WTC11 (cell line): ENCODE measurements at regions not wholly inside any gene's neighbourhood (a gene's known extent, or its start where the extent isn't known, plus 50 kb on each side); places are given as distances from the start of the nearest gene placed in this dataset.

Source experiments
- ATAC-seq: fragments of 200-7000 bp; cut with Tn5 transposase; 2 replicates; pipeline ENCODE4 v1.10.0; 2021; ENCODE audit warnings: mild to moderate bottlenecking, moderate library complexity
- CTCF ChIA-PET: fragments of 300-600 bp; sonication (Branson Sonifier 250); formaldehyde crosslinking; loops from one replicate; lab custom pipeline; 2021; ENCODE audit warnings: antibody characterized with exemption; lab: Charles Lee
- POLR2A ChIA-PET: fragments of 350-600 bp; sonication (Branson Sonifier 250); formaldehyde crosslinking; loops from one replicate; lab custom pipeline; 2021; ENCODE audit warnings: antibody characterized with exemption; lab: Charles Lee
- DNase-seq: peaks from one replicate; pipeline ENCODE4 v3.0.0; 2021; ENCODE audit warnings: low spot score
- H3K27ac Mint-ChIP-seq: 2 replicates; pipeline ENCODE4 v1.8.0; 2021; ENCODE audit warnings: mixed read lengths
- H3K27me3 Mint-ChIP-seq: 2 replicates; pipeline ENCODE4 v1.8.0; 2021; ENCODE audit warnings: low read depth, mild to moderate bottlenecking, moderate library complexity, mixed read lengths
- H3K36me3 Mint-ChIP-seq: 2 replicates; pipeline ENCODE4 v1.8.0; 2021; ENCODE audit warnings: mixed read lengths
- H3K4me1 Mint-ChIP-seq: 2 replicates; pipeline ENCODE4 v1.8.0; 2022; ENCODE audit warnings: mixed read lengths
- H3K4me3 Mint-ChIP-seq: 2 replicates; pipeline ENCODE4 v1.8.0; 2021; ENCODE audit warnings: mild to moderate bottlenecking, moderate library complexity, mixed read lengths
- H3K9me3 Mint-ChIP-seq: 2 replicates; pipeline ENCODE4 v1.8.0; 2021; ENCODE audit warnings: mixed read lengths
- ETV6 ChIP-seq: sonication (generic); formaldehyde crosslinking; IDR thresholded peaks from 2 replicates; pipeline ENCODE4 v1.8.1; 2022; ENCODE audit warnings: mild to moderate bottlenecking, missing genetic modification reagents
- MXD4 ChIP-seq: fragments of 250-450 bp; sonication (Bioruptor Pico); IDR thresholded peaks from 2 replicates; pipeline ENCODE4 v1.8.0; 2021; ENCODE audit warnings: mild to moderate bottlenecking, moderate library complexity, borderline replicate concordance
- NFATC4 ChIP-seq: fragments of 250-450 bp; sonication (Bioruptor Pico); IDR thresholded peaks from 2 replicates; pipeline ENCODE4 v1.9.0; 2021; ENCODE audit warnings: mild to moderate bottlenecking
- NR3C1 ChIP-seq: sonication (generic); formaldehyde crosslinking; conservative IDR thresholded peaks from 2 replicates; pipeline ENCODE4 v1.8.1; 2023; ENCODE audit warnings: low read depth, mild to moderate bottlenecking, missing genetic modification reagents
- PRRX2 ChIP-seq: fragments of 250-450 bp; sonication (Bioruptor Pico); IDR thresholded peaks from 2 replicates; pipeline ENCODE4 v1.8.0; 2021; ENCODE audit warnings: mild to moderate bottlenecking
- RELA ChIP-seq: sonication (generic); formaldehyde crosslinking; IDR thresholded peaks from 2 replicates; pipeline ENCODE4 v1.8.1; 2022; ENCODE audit warnings: missing genetic modification reagents, mild to moderate bottlenecking, borderline replicate concordance
- SMAD4 ChIP-seq: sonication (generic); formaldehyde crosslinking; IDR thresholded peaks from 2 replicates; pipeline ENCODE4 v1.8.0; 2022; ENCODE audit warnings: mild to moderate bottlenecking, missing genetic modification reagents
- SP1 ChIP-seq: sonication (generic); formaldehyde crosslinking; conservative IDR thresholded peaks from 2 replicates; pipeline ENCODE4 v1.8.1; 2022; ENCODE audit warnings: missing genetic modification reagents
- ZBTB21 ChIP-seq: sonication (generic); formaldehyde crosslinking; IDR thresholded peaks from 2 replicates; pipeline ENCODE4 v1.8.1; 2023; ENCODE audit warnings: mild to moderate bottlenecking, missing genetic modification reagents, borderline replicate concordance
- ZNF396 ChIP-seq: fragments of 250-450 bp; sonication (Bioruptor Pico); IDR thresholded peaks from 2 replicates; pipeline ENCODE4 v1.8.0; 2021; ENCODE audit warnings: mild to moderate bottlenecking, moderate library complexity, borderline replicate concordance
- TF ChIP-seq, protein P1 (sequence below): sonication (generic); formaldehyde crosslinking; IDR thresholded peaks from 2 replicates; pipeline ENCODE4 v1.8.0; 2022; ENCODE audit warnings: mild to moderate bottlenecking, missing genetic modification reagents
- TF ChIP-seq, protein P2 (sequence below): sonication (generic); formaldehyde crosslinking; IDR thresholded peaks from 2 replicates; pipeline ENCODE4 v1.8.1; 2023; ENCODE audit warnings: mild to moderate bottlenecking, missing genetic modification reagents
- TF ChIP-seq, protein P3 (sequence below): sonication (generic); formaldehyde crosslinking; IDR thresholded peaks from 2 replicates; pipeline ENCODE4 v1.8.0; 2022; ENCODE audit warnings: mild to moderate bottlenecking, missing genetic modification reagents
- TF ChIP-seq, protein P4 (sequence below): fragments of 250-450 bp; sonication (Bioruptor Pico); IDR thresholded peaks from 2 replicates; pipeline ENCODE4 v1.9.0; 2021; ENCODE audit warnings: mild to moderate bottlenecking
- TF ChIP-seq, protein P5 (sequence below): sonication (generic); formaldehyde crosslinking; IDR thresholded peaks from 2 replicates; pipeline ENCODE4 v1.8.0; 2023; ENCODE audit warnings: missing genetic modification reagents, mild to moderate bottlenecking, borderline replicate concordance
- TF ChIP-seq, protein P6 (sequence below): sonication (generic); formaldehyde crosslinking; conservative IDR thresholded peaks from 2 replicates; pipeline ENCODE4 v1.8.1; 2023; ENCODE audit warnings: mild to moderate bottlenecking, low read depth, missing genetic modification reagents, moderate library complexity
- TF ChIP-seq, protein P7 (sequence below): sonication (generic); formaldehyde crosslinking; IDR thresholded peaks from 2 replicates; pipeline ENCODE4 v1.8.0; 2022; ENCODE audit warnings: mild to moderate bottlenecking, missing genetic modification reagents
- TF ChIP-seq, protein P8 (sequence below): sonication (generic); formaldehyde crosslinking; IDR thresholded peaks from 2 replicates; pipeline ENCODE4 v1.8.1; 2023; ENCODE audit warnings: mild to moderate bottlenecking, missing genetic modification reagents, moderate library complexity

DNA sequence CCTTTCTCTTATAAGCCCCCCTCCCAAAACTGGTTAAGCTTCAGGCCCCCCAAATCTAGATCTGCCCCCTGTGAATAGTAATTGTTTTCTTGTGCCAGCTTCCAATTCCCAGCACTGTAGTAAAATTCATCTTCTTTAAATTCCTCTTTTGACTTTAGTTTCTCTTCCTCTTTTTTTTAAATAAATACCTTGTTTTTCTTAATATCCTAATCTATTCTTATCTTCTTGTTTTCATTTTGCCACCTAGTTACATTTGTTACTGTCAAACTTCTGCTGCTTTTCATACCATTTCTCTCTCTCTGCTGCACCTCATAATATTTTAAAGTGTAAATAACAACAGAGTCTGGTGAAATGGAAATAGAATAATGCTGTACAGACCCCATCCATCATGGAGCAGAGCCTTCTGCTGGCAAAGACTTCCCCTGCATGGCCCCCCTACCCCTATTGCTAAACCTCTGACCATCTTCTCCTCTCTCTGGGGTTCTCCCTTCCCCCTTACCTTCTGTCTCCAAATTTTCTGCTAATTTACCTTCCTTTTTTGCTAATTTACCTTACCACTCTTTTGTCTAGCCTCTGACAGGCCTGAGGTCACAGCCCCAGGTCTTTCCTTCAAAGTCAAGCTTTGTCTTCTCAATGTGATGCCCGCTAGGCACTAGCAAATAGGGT lies 94.9 kb upstream of the PAPOLG start:
- POLR2A ChIA-PET = no interaction called here
- Mint-ChIP-seq H3K36me3 (peaks cover 3% of the 10 kb centered on the region; the same call in 1 of the 2 replicates), H3K9me3 (peaks cover 38% of the 10 kb centered on the region), H3K27me3 (no peaks in the 10 kb centered on the region), H3K27ac (no peak overlapping the region), H3K4me1 (no peaks in the 10 kb centered on the region), H3K4me3 (no peak overlapping the region)
- CTCF ChIA-PET = no interaction called here
- ATAC-seq (no peak), DNase-seq (no peak)
- TF ChIP-seq, protein P1, sequence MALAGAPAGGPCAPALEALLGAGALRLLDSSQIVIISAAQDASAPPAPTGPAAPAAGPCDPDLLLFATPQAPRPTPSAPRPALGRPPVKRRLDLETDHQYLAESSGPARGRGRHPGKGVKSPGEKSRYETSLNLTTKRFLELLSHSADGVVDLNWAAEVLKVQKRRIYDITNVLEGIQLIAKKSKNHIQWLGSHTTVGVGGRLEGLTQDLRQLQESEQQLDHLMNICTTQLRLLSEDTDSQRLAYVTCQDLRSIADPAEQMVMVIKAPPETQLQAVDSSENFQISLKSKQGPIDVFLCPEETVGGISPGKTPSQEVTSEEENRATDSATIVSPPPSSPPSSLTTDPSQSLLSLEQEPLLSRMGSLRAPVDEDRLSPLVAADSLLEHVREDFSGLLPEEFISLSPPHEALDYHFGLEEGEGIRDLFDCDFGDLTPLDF = no peak
- no peak for TF ChIP-seq PRRX2

DNA sequence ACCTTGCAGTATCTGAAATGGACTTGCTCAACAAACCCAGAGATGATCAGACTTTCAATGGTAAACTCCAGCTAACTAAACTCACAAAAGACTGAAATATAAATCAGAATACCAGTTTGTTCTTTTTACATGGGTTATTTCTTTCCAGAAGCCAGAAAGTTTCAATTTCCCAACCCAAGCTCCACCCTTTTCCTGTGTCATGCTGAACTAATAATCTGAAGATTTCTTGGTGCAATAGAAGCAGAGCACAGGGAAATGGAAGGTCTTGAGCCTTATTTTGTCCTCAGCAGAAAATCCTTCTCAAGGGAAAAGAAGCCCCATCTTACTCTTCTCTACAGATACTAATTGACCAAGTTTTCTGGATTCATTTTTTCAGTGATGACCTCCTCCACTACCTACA lies 93.3 kb upstream of the PAPOLG start:
- no peaks in the 10 kb centered on the region for H3K4me1 Mint-ChIP-seq
- H3K4me3 Mint-ChIP-seq = no peak overlapping the region
- no peaks in the 10 kb centered on the region for H3K27me3 Mint-ChIP-seq
- peaks cover 3% of the 10 kb centered on the region; the same call in 1 of the 2 replicates for H3K36me3 Mint-ChIP-seq
- no peak overlapping the region for H3K27ac Mint-ChIP-seq
- POLR2A ChIA-PET = no interaction called here
- no peak for ATAC-seq
- H3K9me3 Mint-ChIP-seq = peaks cover 38% of the 10 kb centered on the region
- no peak for DNase-seq
- CTCF ChIA-PET = no interaction called here
- no peak for TF ChIP-seq SMAD4 (CRISPR knock-in tag)
- no peak for TF ChIP-seq SP1
- TF ChIP-seq, protein P2, sequence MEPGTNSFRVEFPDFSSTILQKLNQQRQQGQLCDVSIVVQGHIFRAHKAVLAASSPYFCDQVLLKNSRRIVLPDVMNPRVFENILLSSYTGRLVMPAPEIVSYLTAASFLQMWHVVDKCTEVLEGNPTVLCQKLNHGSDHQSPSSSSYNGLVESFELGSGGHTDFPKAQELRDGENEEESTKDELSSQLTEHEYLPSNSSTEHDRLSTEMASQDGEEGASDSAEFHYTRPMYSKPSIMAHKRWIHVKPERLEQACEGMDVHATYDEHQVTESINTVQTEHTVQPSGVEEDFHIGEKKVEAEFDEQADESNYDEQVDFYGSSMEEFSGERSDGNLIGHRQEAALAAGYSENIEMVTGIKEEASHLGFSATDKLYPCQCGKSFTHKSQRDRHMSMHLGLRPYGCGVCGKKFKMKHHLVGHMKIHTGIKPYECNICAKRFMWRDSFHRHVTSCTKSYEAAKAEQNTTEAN (CRISPR knock-in tag) = no peak
- TF ChIP-seq, protein P3, sequence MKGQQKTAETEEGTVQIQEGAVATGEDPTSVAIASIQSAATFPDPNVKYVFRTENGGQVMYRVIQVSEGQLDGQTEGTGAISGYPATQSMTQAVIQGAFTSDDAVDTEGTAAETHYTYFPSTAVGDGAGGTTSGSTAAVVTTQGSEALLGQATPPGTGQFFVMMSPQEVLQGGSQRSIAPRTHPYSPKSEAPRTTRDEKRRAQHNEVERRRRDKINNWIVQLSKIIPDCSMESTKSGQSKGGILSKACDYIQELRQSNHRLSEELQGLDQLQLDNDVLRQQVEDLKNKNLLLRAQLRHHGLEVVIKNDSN = no peak
- TF ChIP-seq NR3C1 (CRISPR knock-in tag) = no peak
- TF ChIP-seq, protein P4, sequence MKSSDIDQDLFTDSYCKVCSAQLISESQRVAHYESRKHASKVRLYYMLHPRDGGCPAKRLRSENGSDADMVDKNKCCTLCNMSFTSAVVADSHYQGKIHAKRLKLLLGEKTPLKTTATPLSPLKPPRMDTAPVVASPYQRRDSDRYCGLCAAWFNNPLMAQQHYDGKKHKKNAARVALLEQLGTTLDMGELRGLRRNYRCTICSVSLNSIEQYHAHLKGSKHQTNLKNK (CRISPR knock-in tag) = no peak
- TF ChIP-seq NFATC4 (CRISPR knock-in tag) = no peak
- no peak for TF ChIP-seq ZBTB21
- TF ChIP-seq, protein P5, sequence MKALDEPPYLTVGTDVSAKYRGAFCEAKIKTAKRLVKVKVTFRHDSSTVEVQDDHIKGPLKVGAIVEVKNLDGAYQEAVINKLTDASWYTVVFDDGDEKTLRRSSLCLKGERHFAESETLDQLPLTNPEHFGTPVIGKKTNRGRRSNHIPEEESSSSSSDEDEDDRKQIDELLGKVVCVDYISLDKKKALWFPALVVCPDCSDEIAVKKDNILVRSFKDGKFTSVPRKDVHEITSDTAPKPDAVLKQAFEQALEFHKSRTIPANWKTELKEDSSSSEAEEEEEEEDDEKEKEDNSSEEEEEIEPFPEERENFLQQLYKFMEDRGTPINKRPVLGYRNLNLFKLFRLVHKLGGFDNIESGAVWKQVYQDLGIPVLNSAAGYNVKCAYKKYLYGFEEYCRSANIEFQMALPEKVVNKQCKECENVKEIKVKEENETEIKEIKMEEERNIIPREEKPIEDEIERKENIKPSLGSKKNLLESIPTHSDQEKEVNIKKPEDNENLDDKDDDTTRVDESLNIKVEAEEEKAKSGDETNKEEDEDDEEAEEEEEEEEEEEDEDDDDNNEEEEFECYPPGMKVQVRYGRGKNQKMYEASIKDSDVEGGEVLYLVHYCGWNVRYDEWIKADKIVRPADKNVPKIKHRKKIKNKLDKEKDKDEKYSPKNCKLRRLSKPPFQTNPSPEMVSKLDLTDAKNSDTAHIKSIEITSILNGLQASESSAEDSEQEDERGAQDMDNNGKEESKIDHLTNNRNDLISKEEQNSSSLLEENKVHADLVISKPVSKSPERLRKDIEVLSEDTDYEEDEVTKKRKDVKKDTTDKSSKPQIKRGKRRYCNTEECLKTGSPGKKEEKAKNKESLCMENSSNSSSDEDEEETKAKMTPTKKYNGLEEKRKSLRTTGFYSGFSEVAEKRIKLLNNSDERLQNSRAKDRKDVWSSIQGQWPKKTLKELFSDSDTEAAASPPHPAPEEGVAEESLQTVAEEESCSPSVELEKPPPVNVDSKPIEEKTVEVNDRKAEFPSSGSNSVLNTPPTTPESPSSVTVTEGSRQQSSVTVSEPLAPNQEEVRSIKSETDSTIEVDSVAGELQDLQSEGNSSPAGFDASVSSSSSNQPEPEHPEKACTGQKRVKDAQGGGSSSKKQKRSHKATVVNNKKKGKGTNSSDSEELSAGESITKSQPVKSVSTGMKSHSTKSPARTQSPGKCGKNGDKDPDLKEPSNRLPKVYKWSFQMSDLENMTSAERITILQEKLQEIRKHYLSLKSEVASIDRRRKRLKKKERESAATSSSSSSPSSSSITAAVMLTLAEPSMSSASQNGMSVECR = no peak
- TF ChIP-seq MXD4 (CRISPR knock-in tag) = no peak
- TF ChIP-seq ZNF396 (CRISPR knock-in tag) = no peak
- TF ChIP-seq, protein P6, sequence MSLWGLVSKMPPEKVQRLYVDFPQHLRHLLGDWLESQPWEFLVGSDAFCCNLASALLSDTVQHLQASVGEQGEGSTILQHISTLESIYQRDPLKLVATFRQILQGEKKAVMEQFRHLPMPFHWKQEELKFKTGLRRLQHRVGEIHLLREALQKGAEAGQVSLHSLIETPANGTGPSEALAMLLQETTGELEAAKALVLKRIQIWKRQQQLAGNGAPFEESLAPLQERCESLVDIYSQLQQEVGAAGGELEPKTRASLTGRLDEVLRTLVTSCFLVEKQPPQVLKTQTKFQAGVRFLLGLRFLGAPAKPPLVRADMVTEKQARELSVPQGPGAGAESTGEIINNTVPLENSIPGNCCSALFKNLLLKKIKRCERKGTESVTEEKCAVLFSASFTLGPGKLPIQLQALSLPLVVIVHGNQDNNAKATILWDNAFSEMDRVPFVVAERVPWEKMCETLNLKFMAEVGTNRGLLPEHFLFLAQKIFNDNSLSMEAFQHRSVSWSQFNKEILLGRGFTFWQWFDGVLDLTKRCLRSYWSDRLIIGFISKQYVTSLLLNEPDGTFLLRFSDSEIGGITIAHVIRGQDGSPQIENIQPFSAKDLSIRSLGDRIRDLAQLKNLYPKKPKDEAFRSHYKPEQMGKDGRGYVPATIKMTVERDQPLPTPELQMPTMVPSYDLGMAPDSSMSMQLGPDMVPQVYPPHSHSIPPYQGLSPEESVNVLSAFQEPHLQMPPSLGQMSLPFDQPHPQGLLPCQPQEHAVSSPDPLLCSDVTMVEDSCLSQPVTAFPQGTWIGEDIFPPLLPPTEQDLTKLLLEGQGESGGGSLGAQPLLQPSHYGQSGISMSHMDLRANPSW (CRISPR knock-in tag) = no peak
- no peak for TF ChIP-seq ETV6 (CRISPR knock-in tag)
- TF ChIP-seq, protein P7, sequence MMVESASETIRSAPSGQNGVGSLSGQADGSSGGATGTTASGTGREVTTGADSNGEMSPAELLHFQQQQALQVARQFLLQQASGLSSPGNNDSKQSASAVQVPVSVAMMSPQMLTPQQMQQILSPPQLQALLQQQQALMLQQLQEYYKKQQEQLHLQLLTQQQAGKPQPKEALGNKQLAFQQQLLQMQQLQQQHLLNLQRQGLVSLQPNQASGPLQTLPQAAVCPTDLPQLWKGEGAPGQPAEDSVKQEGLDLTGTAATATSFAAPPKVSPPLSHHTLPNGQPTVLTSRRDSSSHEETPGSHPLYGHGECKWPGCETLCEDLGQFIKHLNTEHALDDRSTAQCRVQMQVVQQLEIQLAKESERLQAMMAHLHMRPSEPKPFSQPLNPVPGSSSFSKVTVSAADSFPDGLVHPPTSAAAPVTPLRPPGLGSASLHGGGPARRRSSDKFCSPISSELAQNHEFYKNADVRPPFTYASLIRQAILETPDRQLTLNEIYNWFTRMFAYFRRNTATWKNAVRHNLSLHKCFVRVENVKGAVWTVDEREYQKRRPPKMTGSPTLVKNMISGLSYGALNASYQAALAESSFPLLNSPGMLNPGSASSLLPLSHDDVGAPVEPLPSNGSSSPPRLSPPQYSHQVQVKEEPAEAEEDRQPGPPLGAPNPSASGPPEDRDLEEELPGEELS = no peak
- TF ChIP-seq, protein P8, sequence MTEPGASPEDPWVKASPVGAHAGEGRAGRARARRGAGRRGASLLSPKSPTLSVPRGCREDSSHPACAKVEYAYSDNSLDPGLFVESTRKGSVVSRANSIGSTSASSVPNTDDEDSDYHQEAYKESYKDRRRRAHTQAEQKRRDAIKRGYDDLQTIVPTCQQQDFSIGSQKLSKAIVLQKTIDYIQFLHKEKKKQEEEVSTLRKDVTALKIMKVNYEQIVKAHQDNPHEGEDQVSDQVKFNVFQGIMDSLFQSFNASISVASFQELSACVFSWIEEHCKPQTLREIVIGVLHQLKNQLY = no peak
- TF ChIP-seq RELA (CRISPR knock-in tag) = no peak
